ENCODE measurements at regions not wholly inside any gene's neighbourhood (a gene's known extent, or its start where the extent isn't known, plus 50 kb on each side); places are given as distances from the start of the nearest gene placed in this dataset.

- Mint-ChIP-seq H3K4me3 (ENCODE audit: unreplicated experiment) (no peak overlapping the region), H3K9me3 (ENCODE audit: low read depth) (peaks cover 82% of the 10 kb centered on the region), H3K27me3 (ENCODE audit: low read depth) (no peaks in the 10 kb centered on the region), H3K36me3 (ENCODE audit: low read depth) (no peaks in the 10 kb centered on the region), H3K4me1 (ENCODE audit: low read depth) (no peaks in the 10 kb centered on the region), H3K27ac (ENCODE audit: unreplicated experiment) (no peak overlapping the region)
- no peak for DNase-seq (ENCODE audit: low spot score)
- no peak for TF ChIP-seq CTCF (IDR thresholded peaks at IDR 0.05)
Measured at GRCh38 chr16:35724551-35724950, 2265.1 kb downstream of the TP53TG3F start.

GRCh38 chr16:35725949-35726348 lies 2266.5 kb downstream of the TP53TG3F start:
- no peak overlapping the region for H3K27ac Mint-ChIP-seq (ENCODE audit: unreplicated experiment)
- H3K36me3 Mint-ChIP-seq (ENCODE audit: low read depth) = no peaks in the 10 kb centered on the region
- no peak overlapping the region for H3K4me3 Mint-ChIP-seq (ENCODE audit: unreplicated experiment)
- no peak for DNase-seq (ENCODE audit: low spot score)
- H3K27me3 Mint-ChIP-seq (ENCODE audit: low read depth) = no peaks in the 10 kb centered on the region
- no peaks in the 10 kb centered on the region for H3K4me1 Mint-ChIP-seq (ENCODE audit: low read depth)
- TF ChIP-seq CTCF (IDR thresholded peaks at IDR 0.05) = no peak
- peaks cover 84% of the 10 kb centered on the region for H3K9me3 Mint-ChIP-seq (ENCODE audit: low read depth)

- H3K4me1 Mint-ChIP-seq (ENCODE audit: low read depth) = no peaks in the 10 kb centered on the region
- no peak for TF ChIP-seq CTCF (IDR thresholded peaks at IDR 0.05)
- no peak for DNase-seq (ENCODE audit: low spot score)
- H3K36me3 Mint-ChIP-seq (ENCODE audit: low read depth) = no peaks in the 10 kb centered on the region
- H3K9me3 Mint-ChIP-seq (ENCODE audit: low read depth) = peaks cover 79% of the 10 kb centered on the region
- H3K27ac Mint-ChIP-seq (ENCODE audit: unreplicated experiment) = no peak overlapping the region
- H3K4me3 Mint-ChIP-seq (ENCODE audit: unreplicated experiment) = no peak overlapping the region
- H3K27me3 Mint-ChIP-seq (ENCODE audit: low read depth) = no peaks in the 10 kb centered on the region
Measured at GRCh38 chr16:35730251-35730650, 2270.8 kb downstream of the TP53TG3F start.

- no peaks in the 10 kb centered on the region for H3K4me1 Mint-ChIP-seq (ENCODE audit: low read depth)
- DNase-seq (ENCODE audit: low spot score) = no peak
- TF ChIP-seq CTCF (IDR thresholded peaks at IDR 0.05) = no peak
Measured at GRCh38 chr16:35731341-35732040, 2272.1 kb downstream of the TP53TG3F start.

GRCh38 chr16:35732046-35732810 lies 2272.8 kb downstream of the TP53TG3F start:
- no peak for TF ChIP-seq CTCF (IDR thresholded peaks at IDR 0.05)
- Mint-ChIP-seq H3K36me3 (ENCODE audit: low read depth) (no peaks in the 10 kb centered on the region), H3K4me3 (ENCODE audit: unreplicated experiment) (no peak overlapping the region)

More at GRCh38 chr16:35731341-35732040, 2272.1 kb downstream of the TP53TG3F start:
- H3K4me3 Mint-ChIP-seq (ENCODE audit: unreplicated experiment) = no peak overlapping the region
- no peaks in the 10 kb centered on the region for H3K36me3 Mint-ChIP-seq (ENCODE audit: low read depth)
- H3K9me3 Mint-ChIP-seq (ENCODE audit: low read depth) = peaks cover 72% of the 10 kb centered on the region
- H3K27me3 Mint-ChIP-seq (ENCODE audit: low read depth) = no peaks in the 10 kb centered on the region
- H3K27ac Mint-ChIP-seq (ENCODE audit: unreplicated experiment) = no peak overlapping the region

More at GRCh38 chr16:35732046-35732810, 2272.8 kb downstream of the TP53TG3F start:
- DNase-seq (ENCODE audit: low spot score) = no peak
- Mint-ChIP-seq H3K27ac (ENCODE audit: unreplicated experiment) (no peak overlapping the region), H3K9me3 (ENCODE audit: low read depth) (peaks cover 67% of the 10 kb centered on the region), H3K27me3 (ENCODE audit: low read depth) (no peaks in the 10 kb centered on the region), H3K4me1 (ENCODE audit: low read depth) (no peaks in the 10 kb centered on the region)

Measured in chondrocyte (in vitro differentiated cells).